ENCODE measurements at regions not wholly inside any gene's neighbourhood (a gene's known extent, or its start where the extent isn't known, plus 50 kb on each side); places are given as distances from the start of the nearest gene placed in this dataset.

- TF ChIP-seq REST (IDR thresholded peaks at IDR 0.05; ENCODE audit: insufficient read depth in 1 of 2, low read depth in 2 of 2, low read length in 1 of 2) (no peak), CTCF (IDR thresholded peaks at IDR 0.05) (no peak), POLR2AphosphoS5 (IDR thresholded peaks at IDR 0.05; ENCODE audit: low read depth, low read length) (no peak), SIN3A (IDR thresholded peaks at IDR 0.05; ENCODE audit: borderline replicate concordance, insufficient read depth, low read depth, low read length) (no peak)
Measured at GRCh38 chr14:85358136-85358785, 171.7 kb upstream of the FLRT2 start.
